NCI-H1694 treated with DMSO at 0.1 percent for 48 hours (cell line): ENCODE measurements at regions not wholly inside any gene's neighbourhood (a gene's known extent, or its start where the extent isn't known, plus 50 kb on each side); places are given as distances from the start of the nearest gene placed in this dataset.

ENCODE experiments used
- DNase-seq: peaks from one replicate; lab custom pipeline; 2025; lab: John Stamatoyannopoulos, UW

DNA sequence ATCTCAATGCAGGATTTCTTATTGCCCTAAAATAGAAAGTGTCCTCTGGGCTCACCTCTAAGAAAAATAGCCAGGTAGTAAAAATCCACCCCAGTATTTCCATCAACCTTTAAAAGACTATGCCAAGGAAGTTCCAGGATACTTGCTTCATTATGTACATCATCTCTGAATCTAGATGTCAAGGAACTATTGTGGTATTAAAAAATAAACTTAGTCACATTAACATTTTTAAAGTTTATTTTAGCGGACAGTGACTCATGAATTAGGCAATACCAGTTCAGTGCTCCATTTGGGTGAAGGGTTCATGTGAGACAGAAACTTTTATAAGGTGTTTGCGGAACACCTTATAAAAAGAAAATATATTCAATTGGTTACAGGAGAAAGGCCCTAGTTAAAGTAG is 209.2 kb downstream of the ADAM29 start:
- no peak for DNase-seq

DNA sequence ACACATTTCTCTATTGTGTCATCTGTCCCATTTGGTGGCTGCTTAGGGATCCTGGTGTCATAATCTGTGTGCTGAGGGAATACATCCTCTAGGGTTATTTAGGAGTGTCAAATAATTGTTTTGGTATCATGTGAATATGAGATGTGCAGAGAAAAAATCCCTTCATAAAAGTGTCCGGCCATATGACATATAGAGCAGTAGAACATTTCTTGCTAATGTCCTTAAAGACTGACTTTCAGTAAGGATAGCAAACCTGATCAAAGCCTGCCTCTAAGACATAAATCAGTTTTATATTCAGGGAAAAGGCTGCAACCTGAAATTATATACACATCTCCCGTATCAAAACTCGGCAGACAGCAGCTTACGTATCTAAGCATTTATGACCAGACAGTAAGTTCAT is 211.6 kb downstream of the ADAM29 start:
- no peak for DNase-seq

DNA sequence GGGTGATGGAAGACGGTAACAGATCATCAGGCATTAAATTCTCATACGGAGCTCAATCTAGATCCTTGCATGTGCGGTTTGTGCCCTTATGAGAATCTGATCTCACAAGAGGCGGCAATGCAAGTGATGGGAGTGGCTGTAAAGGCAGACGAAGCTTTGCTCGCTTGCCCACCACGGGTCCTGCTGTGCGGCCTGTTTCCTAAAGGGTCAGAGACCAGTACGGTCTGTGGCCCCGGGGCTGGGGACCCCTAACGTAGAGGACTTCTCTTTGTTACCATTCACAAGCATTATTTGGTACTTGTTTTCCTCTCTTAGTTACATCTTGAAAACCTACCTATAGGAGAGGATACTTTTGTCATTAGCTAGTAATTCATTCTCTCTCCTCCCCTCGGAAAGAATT is 221.0 kb downstream of the ADAM29 start:
- no peak for DNase-seq

DNA sequence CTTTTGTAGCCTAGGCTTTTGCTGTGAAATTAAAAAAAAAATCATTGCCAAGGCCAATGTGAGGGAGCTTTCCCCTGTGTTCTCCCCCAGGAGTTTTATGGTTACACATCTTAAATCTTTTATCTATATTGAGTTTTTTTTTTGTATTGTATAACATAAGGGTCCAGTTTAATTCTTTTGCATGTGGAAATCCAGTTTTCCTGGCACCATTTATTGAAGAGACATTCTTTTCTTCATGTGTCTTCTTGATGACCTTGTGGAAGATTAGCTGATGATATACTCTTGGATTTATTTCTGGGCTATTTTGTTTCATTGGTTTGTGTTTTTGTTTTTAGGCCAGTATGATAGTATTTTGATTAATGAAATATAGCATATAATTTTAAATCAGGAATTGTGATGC is 225.0 kb downstream of the ADAM29 start:
- no peak for DNase-seq

DNA sequence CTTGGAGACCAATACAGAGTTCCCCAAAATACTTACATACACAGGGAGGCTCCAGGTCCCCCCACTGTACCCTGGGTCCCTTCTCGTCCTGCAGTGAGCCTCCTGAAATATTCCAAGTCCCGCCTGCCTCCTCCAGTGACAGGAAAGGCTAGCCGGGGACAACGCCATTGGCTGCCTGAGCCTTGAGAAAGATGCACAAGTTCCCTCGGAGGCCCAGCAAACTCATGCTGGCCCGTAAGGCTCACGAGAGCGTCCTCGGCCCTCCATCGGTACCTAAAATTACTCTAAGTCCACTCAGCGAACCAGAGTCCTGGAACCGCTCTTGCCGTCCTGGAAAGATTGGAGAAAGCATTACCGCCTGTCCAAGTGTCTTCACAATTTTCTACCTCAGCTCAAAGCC is 228.6 kb downstream of the ADAM29 start:
- no peak for DNase-seq

DNA sequence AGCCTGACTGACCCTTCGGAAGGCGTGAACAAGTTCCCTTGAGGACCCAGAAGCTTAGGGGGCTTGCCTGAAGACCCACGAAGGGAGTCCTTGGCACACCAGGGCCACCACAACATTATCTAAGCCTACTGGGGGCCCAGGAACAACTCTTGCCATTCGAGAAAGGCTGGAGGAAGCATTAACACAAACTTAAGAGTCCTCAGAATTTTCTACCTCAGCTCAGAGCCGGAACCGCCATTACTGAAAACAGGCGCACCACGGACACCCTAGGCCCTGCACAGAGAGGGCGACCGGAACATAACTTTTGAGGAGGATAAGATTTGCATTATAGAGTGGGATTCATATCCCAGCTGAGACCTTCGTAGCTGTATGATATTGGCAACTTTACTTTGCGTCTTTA is 229.1 kb downstream of the ADAM29 start:
- no peak for DNase-seq

DNA sequence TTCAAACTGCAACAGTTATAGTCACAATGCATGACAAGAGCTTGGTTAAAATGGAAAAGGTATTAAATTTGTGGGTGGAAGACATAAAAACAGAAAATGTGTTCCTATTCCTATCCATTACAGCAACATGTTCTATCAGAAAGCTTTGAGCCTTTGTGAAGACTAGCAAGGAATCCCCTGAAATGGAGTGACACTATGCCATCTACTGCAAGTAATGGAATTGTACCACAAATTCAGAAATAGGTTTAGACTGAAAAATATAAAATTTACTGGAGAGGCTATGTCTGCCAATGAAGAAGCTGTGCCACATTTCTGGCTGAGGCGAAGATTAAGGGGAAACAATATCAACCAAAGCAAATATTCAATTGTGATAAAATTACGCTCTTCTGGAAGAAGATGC is 247.9 kb downstream of the ADAM29 start:
- no peak for DNase-seq

DNA sequence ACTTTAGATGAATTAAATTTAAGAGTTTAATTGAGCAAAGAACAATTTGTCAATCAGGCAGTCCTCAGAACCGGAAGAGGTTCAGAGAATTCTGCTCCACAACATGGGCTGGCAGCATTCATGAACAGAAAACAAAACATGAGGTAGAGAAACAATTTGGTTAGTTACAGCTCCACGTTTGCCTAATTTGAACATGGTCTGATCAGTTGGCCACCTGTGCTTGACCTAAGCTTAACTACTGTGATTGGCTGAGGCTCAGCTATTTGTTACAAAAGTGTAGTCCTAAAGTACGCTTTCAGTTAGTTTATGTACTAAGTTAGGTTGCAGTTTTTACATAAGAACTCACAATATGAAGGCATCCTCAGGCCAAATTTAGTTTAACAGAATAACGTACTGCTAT is 258.6 kb downstream of the ADAM29 start:
- DNase-seq, result no peak

DNA sequence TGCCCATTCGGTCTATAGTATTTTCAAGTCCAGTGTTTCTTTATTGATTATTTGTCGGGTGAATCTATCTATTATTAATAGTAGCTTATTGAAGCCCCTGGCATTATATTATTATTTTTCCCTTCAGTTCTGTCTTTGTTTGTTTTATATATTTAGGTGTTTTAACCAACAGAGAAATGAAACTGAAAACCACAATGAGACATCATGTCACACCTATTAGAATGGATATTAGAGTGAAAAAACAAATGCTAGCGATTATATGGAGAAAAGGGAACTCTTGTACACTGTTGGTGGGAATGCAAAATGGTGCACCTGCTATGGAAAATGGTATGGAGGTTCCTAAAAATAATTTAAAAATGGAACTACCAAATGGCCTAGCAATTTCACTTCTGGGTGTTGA is 272.5 kb downstream of the ADAM29 start:
- DNase-seq, result no peak

DNA sequence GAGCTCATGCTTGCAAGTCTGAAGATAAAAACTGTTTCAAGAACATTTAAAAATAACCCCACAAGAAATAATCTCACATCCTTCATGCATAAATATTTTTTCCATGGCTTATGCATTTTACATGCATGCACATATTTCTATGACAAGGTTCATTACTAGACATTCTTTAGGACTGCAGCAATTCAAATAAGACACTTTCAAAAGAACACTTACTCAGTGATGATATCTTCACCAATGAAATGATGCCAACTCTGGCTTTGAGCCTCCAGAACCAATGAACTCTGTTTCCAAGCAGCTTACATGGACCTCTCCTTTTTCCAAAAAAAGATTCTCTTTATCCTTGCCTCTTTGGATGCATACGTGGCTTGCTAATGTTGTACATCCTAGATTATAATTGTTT is 279.9 kb downstream of the ADAM29 start:
- DNase-seq, result no peak

DNA sequence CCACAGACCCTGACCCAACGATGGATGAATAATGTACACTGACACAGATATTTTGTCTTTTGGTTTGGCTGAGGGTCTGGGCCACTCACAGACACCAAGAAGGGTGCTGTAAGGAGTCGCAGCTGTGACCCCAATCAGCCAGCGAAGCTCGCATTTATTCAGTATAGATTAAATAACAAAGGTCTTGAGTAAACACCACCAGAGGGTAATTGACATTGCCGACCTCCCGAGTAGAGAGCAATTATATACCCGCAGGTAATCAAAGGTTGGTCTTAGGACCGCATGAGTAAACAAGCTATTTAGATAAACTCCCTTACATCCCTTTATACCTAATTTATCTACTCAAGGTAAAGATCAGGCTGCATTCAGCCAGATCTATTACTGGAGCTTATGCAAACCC is 297.1 kb downstream of the ADAM29 start:
- DNase-seq, result no peak

DNA sequence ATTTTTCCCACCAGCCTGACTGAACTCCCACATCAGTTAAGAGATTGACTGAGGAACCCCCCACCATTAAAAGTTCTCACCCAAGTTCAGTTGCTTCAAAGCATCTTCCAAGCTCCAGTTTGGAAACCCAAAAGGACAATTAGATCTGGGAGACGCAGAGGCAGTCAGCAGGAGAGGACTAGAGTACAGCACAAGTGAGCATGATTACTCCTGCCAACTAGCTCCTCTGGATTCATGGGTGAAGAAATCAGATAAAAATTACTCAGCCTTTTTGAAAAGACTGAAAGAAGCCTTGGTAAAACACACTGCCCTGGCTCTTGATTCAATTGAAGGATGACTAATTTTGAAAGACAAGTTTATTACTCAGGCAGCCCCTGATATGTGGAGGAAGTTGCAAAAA is 297.5 kb downstream of the ADAM29 start:
- DNase-seq, result no peak

DNA sequence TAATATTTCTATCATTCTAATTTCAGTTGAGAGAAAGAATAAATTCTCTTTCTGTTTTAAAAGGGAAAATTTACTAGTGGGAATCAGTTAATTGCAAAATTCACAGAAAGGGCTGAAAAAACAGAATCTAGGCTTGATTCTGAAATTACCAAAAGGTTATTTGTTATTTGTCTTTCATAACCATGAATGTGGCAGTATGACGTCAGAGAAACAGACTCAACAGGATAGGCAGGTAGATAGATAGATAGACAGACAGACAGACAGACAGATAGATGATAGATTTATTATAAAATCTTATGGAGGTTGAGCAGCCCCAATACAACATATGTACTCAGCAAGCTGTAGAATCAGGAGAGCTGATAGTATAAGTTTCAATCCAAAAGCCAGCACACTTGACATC is 311.0 kb downstream of the ADAM29 start:
- no peak for DNase-seq

DNA sequence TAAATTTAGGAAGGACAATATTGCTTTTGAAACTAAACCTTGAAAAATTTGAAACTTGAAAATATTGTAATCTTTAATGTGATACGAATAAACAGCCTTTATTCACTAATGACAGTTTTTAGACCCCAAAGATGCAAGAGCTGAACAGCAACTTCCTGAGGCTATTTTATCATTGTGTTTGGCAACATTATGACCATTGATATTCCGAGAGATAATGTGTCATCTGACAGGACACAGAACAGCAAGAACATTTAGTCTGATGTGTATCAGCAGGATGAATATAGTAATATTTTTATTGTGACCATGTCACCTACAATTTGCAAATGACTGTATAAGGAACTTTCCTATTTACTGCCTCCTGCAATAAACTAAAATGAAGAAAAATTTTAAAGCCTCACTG is 316.0 kb downstream of the ADAM29 start:
- DNase-seq, result no peak

DNA sequence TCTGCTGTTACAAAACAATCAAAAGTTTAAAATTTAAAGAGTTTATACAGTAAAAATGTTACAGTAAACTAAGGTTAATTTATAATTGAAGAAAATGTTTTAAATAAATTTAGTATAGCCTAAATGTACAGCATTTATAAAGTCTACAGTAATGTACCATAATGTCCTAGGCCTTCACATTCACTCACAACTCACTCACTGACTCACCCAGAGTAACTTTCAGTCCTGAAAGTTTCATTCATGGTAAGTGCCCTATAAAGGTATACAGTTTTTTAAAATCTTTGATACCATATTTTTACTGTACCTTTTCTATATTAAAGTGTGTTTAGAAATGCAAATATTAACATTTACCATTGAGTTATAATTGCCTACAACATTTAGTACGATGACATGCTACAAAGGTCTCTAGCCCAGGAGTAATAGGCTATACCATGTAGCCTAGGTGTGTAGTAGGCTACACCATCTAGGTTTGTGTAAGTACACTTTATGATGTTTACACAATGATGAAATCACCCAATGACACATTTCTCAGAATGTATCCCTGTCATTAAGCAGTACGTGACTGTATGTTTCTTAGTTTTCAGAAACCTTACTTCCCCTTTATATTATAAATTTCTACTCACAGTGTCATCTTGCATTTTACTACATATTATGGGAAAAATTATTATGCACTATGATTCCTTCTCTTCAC is 320.8 kb downstream of the ADAM29 start:
- no peak for DNase-seq

DNA sequence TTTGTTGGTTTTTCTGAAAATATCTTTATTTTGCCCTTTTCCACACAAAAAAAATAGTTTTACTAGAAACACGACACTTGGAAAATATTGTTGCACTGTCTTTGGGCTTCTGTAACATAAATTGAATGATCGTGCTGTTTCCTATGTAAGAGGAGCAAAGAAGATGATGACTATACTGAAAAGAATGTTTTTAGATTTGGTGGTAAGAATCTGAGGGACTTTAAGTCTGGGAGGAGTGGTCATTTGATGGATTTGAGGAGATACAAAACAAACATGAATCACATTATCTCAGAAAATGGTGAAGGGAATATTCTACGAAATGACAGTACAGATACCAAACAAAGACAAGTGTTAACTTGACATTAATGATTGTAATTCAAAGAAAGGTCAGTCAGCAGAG is 328.8 kb downstream of the ADAM29 start:
- DNase-seq, result no peak

DNA sequence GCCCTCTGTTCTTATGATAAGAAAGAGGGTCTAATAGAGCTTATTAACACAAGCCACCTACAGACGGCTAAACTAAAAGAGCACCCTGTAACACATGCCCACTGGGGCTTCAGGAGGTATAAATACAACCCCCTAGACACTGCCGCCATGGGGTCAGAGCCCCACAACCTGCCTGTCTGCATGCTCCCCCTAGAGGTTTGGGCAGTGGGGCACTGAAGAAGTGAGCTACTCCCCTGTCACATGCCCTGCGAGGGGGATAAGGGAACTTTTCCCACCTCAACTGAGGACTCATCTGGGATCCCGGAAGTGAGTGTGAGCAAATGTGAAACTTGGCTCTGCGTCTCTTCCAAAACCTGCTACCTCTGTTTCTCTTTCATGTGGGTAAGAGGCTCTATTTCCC is 334.5 kb downstream of the ADAM29 start:
- DNase-seq, result no peak

DNA sequence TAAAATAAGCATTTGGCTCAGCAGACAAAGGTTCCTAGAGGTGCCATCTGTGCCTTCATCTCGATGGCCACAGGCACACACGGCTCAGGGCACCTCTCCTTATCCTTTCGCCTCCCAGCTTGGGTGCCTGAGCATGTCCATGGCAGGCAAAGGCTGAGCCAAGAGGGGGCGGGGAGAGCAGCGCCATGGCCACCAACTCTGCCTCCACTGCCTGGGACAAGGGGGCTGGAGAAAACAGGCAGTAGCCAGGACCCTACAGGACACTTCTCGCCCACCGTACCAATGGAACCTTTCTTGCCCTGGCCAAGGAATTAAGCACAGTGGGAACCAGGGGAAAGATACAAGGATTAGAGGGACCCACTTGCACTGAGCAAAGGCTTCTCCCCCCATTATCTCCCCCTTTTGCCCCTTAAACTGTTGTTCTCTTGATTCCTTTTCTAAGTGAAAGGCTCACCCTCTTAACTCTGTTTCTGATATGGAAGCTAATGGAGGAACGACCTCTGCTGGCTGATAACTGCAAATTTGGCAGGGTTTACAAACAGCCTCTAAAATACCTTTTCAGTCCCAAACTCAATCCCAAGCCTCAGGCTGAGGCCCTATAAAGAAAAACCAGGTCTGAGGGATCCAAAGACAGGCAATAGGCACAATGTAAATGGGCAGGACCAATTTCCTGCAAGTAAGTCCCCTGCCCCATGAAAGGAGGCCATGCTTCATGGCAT is 335.2 kb downstream of the ADAM29 start:
- DNase-seq, result no peak

DNA sequence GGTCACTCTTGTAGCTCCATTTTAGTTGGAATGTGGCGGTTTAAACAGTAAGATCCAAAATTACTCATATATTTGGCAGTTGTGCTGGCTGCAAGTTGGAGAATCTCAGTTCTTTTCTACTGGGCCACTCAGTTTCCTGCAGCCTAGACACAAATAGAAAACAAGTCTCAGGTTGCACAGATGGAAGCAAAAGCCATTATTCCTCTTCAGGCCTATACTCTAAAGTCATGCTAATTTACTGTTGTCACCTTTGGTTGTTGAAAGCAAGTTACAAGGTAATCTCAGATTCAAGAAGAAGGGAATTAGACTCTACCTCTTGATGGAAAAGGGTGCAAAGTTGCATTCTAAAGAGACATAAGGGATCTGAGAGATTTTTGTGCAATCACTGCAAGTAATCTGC is 345.4 kb downstream of the ADAM29 start:
- no peak for DNase-seq

DNA sequence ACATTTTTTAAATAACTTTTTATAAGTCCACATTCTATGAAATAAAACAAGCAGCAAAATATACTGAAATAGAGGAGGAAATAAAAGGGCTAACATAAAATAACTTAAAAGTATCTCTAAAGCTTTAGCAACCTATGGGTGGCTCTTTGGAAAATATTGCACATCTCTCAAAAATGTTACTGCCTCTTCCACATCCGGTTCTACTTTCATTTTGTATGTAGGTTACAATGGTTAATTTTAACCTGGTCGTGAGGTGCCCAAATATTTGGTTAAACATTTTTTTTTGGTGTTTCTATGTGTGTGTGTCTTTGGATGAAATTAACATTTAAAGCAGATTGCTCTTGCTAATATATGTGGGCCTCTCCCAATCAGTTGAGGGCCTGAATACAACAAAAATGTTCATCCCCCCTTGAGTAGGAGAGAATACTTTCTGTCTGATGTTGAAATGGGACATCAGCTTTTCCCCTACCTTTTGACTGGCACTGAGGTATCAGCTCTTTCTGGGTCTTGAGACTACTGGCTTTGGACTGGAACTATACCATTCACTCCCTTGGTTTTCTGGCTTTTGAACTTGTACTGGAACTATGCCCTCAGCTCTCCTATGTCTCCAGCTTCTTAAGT is 353.0 kb downstream of the ADAM29 start:
- no peak for DNase-seq

DNA sequence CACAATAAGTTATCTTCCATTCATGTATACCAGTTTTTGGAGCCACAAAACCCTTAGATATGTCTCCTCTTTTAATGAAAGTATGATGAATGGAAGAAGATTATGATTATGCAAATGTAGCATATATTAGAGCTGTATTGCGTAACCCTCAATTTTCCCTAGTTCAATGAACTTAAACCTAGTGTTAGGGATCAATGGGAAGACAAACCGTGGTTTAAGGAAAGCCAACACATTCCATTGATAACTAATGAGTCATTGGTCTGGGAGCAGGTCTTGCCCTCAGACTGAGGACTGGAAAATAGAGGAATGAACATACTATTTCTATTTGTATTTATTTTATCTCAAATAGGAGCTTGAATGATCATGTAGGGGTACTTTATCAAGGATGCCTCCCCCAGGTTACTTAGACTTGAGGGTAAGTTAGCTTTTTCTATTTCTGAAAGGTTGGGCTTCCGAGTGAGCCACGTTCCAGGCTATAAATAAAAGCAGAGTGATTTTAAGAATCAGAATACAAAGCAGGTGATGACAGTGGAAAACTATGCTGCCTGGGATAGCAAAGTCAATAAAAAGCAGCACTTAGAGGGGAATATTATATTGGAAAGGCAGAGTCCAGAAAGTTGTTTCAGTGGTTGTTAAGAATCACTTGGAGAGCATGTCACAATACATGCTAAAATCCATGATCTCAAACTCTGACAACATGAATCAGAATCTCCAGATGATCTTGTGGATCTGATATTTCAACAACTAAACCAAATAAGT is 356.0 kb downstream of the ADAM29 start:
- no peak for DNase-seq

DNA sequence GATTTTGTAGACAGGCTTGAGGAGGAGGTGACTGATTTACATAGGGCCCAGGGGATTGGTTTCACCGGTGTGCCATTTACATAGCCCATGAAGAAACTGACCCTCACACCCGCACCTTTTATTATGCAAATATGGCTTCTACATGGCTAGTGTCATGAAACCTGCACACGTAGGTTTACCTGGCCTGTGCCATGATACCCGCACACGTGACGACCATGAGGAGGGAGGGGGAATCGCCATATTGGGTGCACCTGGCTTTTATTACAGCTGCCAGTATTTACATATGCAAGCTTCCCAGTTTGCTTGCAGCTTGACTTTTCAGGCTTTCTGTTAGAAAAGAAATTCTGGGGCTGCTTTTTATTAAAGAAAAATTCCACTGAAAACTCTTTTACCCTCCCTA is 359.7 kb downstream of the ADAM29 start:
- DNase-seq, result no peak

DNA sequence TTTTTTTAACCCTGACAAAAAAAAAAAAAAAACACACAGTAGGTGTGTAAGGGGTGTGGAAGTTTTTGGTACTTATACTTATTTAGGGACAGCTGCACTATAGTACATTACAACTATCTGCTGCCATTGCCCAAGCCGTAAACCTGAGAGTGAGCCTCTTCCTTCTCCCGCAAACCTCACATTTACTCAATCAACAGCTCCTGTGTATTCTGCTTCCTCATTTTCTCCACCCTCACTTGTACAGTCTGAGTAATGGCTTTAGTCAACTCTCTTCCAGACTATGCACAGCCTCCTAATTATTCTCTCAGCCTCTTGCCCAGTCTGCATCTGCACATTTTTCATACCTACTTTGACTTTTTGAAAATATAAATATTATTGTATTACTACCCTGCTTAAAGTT is 362.0 kb downstream of the ADAM29 start:
- DNase-seq, result no peak
